GM12873 (cell line): ENCODE measurements at regions not wholly inside any gene's neighbourhood (a gene's known extent, or its start where the extent isn't known, plus 50 kb on each side); places are given as distances from the start of the nearest gene placed in this dataset.
A peak's percentile ranks its signal among the peaks of the same experiment; 100 is the strongest.

Experiments
- CTCF ChIP-seq: IDR thresholded peaks from 2 replicates; pipeline ENCODE4 v1.5.1; 2012; ENCODE audit warnings: low read depth, mild to moderate bottlenecking, moderate library complexity, low read length, control low read depth; ENCODE audit not compliant: insufficient read depth; ENCODE audit errors: missing control alignments

- peak; percentile 49 for TF ChIP-seq CTCF
These were observed 493.4 kb upstream of the TGFBR2 start for GRCh38 chr3:30112902-30113484.

GRCh38 chr3:30113906-30114305 is 492.5 kb upstream of the TGFBR2 start:
- TF ChIP-seq CTCF, result no peak

- TF ChIP-seq CTCF, result no peak
These were observed 491.5 kb upstream of the TGFBR2 start for GRCh38 chr3:30114918-30115317.

- TF ChIP-seq CTCF, result no peak
These were observed 484.0 kb upstream of the TGFBR2 start for GRCh38 chr3:30122359-30122758.

GRCh38 chr3:30123224-30123623 is 483.2 kb upstream of the TGFBR2 start:
- no peak for TF ChIP-seq CTCF

- TF ChIP-seq CTCF, result no peak
These were observed 482.6 kb upstream of the TGFBR2 start for GRCh38 chr3:30123755-30124154.

- TF ChIP-seq CTCF, result no peak
These were observed 481.7 kb upstream of the TGFBR2 start for GRCh38 chr3:30124435-30125370.
